Body of pancreas (tissue), 4 donors: ENCODE measurements at regions not wholly inside any gene's neighbourhood (a gene's known extent, or its start where the extent isn't known, plus 50 kb on each side); places are given as distances from the start of the nearest gene placed in this dataset.

Experiments used
- CTCF ChIP-seq, 7 experiments: fragments of 450-650 bp in 4 of 7; fragments of 200-600 bp in 3 of 7; sonication (generic) in 3 of 7; IDR thresholded peaks; one replicate each; pipeline ENCODE4 v1.5.1; 2016 to 2019; ENCODE audit warnings: antibody characterized with exemption in 7 of 7
- POLR2A ChIP-seq, 3 donors: fragments of 450-650 bp; IDR thresholded peaks; one replicate each; pipeline ENCODE4 v1.6.1; 2016; ENCODE audit warnings: antibody characterized with exemption in 3 of 3, mild to moderate bottlenecking in 2 of 3

GRCh38 chr3:178435575-178435974 lies 100.7 kb upstream of the KCNMB2 start:
- TF ChIP-seq CTCF (IDR thresholded peaks at IDR 0.05) (no peak), POLR2A (IDR thresholded peaks at IDR 0.05) (no peak)
